ENCODE measurements at regions not wholly inside any gene's neighbourhood (a gene's known extent, or its start where the extent isn't known, plus 50 kb on each side); places are given as distances from the start of the nearest gene placed in this dataset.

DNA sequence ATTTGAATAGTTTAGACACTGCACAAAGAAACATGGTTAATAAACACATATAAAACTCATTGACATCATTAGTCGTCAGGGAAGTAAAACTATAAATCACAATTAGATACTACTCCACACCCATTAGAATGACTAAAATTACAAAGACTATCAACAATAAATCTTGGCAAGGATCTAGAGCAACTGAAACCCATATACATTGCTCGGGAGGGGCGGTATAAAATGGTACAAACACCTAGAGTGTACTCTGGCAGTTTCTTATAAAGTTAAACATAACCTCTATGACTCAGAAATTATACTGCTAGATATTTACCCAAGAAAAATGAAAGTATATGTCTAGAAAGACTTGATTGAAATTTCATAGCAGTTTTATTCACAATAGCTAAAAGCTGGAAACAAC is 434.2 kb downstream of the RWDD3 start:
- TF ChIP-seq, protein P1, sequence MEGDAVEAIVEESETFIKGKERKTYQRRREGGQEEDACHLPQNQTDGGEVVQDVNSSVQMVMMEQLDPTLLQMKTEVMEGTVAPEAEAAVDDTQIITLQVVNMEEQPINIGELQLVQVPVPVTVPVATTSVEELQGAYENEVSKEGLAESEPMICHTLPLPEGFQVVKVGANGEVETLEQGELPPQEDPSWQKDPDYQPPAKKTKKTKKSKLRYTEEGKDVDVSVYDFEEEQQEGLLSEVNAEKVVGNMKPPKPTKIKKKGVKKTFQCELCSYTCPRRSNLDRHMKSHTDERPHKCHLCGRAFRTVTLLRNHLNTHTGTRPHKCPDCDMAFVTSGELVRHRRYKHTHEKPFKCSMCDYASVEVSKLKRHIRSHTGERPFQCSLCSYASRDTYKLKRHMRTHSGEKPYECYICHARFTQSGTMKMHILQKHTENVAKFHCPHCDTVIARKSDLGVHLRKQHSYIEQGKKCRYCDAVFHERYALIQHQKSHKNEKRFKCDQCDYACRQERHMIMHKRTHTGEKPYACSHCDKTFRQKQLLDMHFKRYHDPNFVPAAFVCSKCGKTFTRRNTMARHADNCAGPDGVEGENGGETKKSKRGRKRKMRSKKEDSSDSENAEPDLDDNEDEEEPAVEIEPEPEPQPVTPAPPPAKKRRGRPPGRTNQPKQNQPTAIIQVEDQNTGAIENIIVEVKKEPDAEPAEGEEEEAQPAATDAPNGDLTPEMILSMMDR (IDR thresholded peaks at IDR 0.05): no peak
- TF ChIP-seq POLR2A (IDR thresholded peaks at IDR 0.05): no peak

Data from thyroid gland (tissue), 4 donors.